ENCODE measurements at regions not wholly inside any gene's neighbourhood (a gene's known extent, or its start where the extent isn't known, plus 50 kb on each side); places are given as distances from the start of the nearest gene placed in this dataset.

- TF ChIP-seq, protein P1, sequence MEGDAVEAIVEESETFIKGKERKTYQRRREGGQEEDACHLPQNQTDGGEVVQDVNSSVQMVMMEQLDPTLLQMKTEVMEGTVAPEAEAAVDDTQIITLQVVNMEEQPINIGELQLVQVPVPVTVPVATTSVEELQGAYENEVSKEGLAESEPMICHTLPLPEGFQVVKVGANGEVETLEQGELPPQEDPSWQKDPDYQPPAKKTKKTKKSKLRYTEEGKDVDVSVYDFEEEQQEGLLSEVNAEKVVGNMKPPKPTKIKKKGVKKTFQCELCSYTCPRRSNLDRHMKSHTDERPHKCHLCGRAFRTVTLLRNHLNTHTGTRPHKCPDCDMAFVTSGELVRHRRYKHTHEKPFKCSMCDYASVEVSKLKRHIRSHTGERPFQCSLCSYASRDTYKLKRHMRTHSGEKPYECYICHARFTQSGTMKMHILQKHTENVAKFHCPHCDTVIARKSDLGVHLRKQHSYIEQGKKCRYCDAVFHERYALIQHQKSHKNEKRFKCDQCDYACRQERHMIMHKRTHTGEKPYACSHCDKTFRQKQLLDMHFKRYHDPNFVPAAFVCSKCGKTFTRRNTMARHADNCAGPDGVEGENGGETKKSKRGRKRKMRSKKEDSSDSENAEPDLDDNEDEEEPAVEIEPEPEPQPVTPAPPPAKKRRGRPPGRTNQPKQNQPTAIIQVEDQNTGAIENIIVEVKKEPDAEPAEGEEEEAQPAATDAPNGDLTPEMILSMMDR (conservative IDR thresholded peaks at IDR 0.05; ENCODE audit: low read depth, low read length) = no peak
- TF ChIP-seq EZH2 (IDR thresholded peaks at IDR 0.05; ENCODE audit: low read length, unreplicated experiment) = no peak
- TF ChIP-seq EZH2phosphoT487 (IDR thresholded peaks at IDR 0.05; ENCODE audit: borderline replicate concordance, low read length) = no peak
Observed at GRCh38 chr5:125696762-125697161, 726.4 kb upstream of the GRAMD2B start.
